Right lobe of liver (tissue), 6 donors: ENCODE measurements at regions not wholly inside any gene's neighbourhood (a gene's known extent, or its start where the extent isn't known, plus 50 kb on each side); places are given as distances from the start of the nearest gene placed in this dataset.

ENCODE experiments used
- ATAC-seq, 4 donors: fragments of 200-7000 bp; cut with Tn5 transposase; one replicate each; pipeline ENCODE4 v1.9.1; 2020; ENCODE audit warnings: mild to moderate bottlenecking in 4 of 4, moderate library complexity in 4 of 4
- DNase-seq, 3 donors: peaks; one replicate each; pipeline ENCODE4 v3.0.0-alpha.2; 2020
- H3K27ac ChIP-seq, 3 donors: fragments of 200-600 bp; one replicate each; pipeline ENCODE4 v1.8.0; 2022
- H3K27me3 ChIP-seq, 2 donors: fragments of 200-600 bp; one replicate each; pipeline ENCODE4 v1.8.0; 2022
- H3K36me3 ChIP-seq, 4 donors: fragments of 200-600 bp; sonication (generic) in 1 of 4; one replicate each; pipeline versions ENCODE4 v1.5.1 to v1.8.0; 2017 to 2022; ENCODE audit warnings: control low read depth in 1 of 4
- H3K4me1 ChIP-seq, 4 donors: fragments of 200-600 bp; sonication (generic) in 1 of 4; one replicate each; pipeline versions ENCODE4 v1.5.1 to v1.8.0; 2017 to 2022; ENCODE audit warnings: control low read depth in 1 of 4
- H3K4me3 ChIP-seq, 3 donors: fragments of 200-600 bp; one replicate each; pipeline ENCODE4 v1.8.0; 2022
- H3K9me3 ChIP-seq, 4 donors: fragments of 200-600 bp; sonication (generic) in 1 of 4; one replicate each; pipeline versions ENCODE4 v1.5.1 to v1.8.0; 2017 to 2022; ENCODE audit warnings: control low read depth in 1 of 4
- CTCF ChIP-seq, 4 donors: fragments of 200-600 bp in 3 of 4; fragments of 450-650 bp in 1 of 4; IDR thresholded peaks; one replicate each; pipeline versions ENCODE4 v1.5.1 to v1.8.0; 2016 to 2022; ENCODE audit warnings: antibody characterized with exemption in 4 of 4, mild to moderate bottlenecking in 2 of 4
- POLR2A ChIP-seq: fragments of 450-650 bp; IDR thresholded peaks from one replicate; pipeline ENCODE4 v1.6.1; 2017; ENCODE audit warnings: antibody characterized with exemption, mild to moderate bottlenecking
- WGBS: methylation state at CpG from one replicate; pipeline ENCODE4 v1.1.6; 2018; ENCODE audit warnings: low coverage, low lambda C conversion rate; ENCODE audit not compliant: insufficient coverage; ENCODE audit errors: missing lambda C conversion rate; 5-methylcytosine and 5-hydroxymethylcytosine counted together
- intact Hi-C, 2 donors: fragments of 100-400 bp; cut with DNase I; formaldehyde crosslinking; loops; one replicate each; pipeline versions ENCODE4 v1.11.2 to v1.14.1; 2022
- donor health status: DM: no; HTN: yes; CAD: no.
- donor health status: DM: no; HTN: no; CAD: no.
- donor health status: DM: no; HTN: no; CAD: no.
- donor health status: DM: no; HTN: yes; CAD: no.
- donor health status: DM: no; HTN: yes; CAD: no.

GRCh38 chr10:111246814-111247452, 170.1 kb downstream of the ADRA2A start:
- intact Hi-C loops = no loop called here
- DNase-seq = no peak
- TF ChIP-seq POLR2A (no peak), CTCF (IDR thresholded peaks at IDR 0.05) (no peak)
- 37% methylated on average over 6 of the region's 6 CpGs for WGBS
- H3K4me3 ChIP-seq = no peak overlapping the region
- no peak for ATAC-seq
- no peaks in the 10 kb centered on the region for H3K27me3 ChIP-seq
- H3K36me3 ChIP-seq = no peaks in the 10 kb centered on the region
- no peaks in the 10 kb centered on the region for H3K9me3 ChIP-seq
- no peak overlapping the region for H3K27ac ChIP-seq
- H3K4me1 ChIP-seq = no peaks in the 10 kb centered on the region

GRCh38 chr10:111247781-111248389, 171.1 kb downstream of the ADRA2A start:
- 51% methylated on average over 6 of the region's 6 CpGs for WGBS
- intact Hi-C loops = no loop called here
- DNase-seq = no peak

GRCh38 chr10:111249925-111250324, 173.1 kb downstream of the ADRA2A start:
- Histone ChIP-seq H3K36me3 (no peaks in the 10 kb centered on the region), H3K27me3 (no peaks in the 10 kb centered on the region), H3K4me3 (no peak overlapping the region), H3K4me1 (no peaks in the 10 kb centered on the region), H3K9me3 (no peaks in the 10 kb centered on the region), H3K27ac (no peak overlapping the region)
- no CpG with 5 or more reads among the region's 1 CpG for WGBS
- ATAC-seq = no peak
- no peak for DNase-seq
- TF ChIP-seq CTCF (IDR thresholded peaks at IDR 0.05) (no peak), POLR2A (no peak)
- intact Hi-C loops = no loop called here

More at GRCh38 chr10:111247781-111248389, 171.1 kb downstream of the ADRA2A start:
- Histone ChIP-seq H3K4me3 (no peak overlapping the region), H3K27ac (no peak overlapping the region), H3K27me3 (no peaks in the 10 kb centered on the region), H3K4me1 (no peaks in the 10 kb centered on the region), H3K36me3 (no peaks in the 10 kb centered on the region), H3K9me3 (no peaks in the 10 kb centered on the region)
- no peak for TF ChIP-seq CTCF (IDR thresholded peaks at IDR 0.05)
- TF ChIP-seq POLR2A = no peak
- no peak for ATAC-seq

- ATAC-seq = no peak
- H3K4me3 ChIP-seq = no peak overlapping the region
- intact Hi-C loops = no loop called here
- no peaks in the 10 kb centered on the region for H3K9me3 ChIP-seq
- H3K27me3 ChIP-seq = no peaks in the 10 kb centered on the region
- no peaks in the 10 kb centered on the region for H3K36me3 ChIP-seq
- no peaks in the 10 kb centered on the region for H3K4me1 ChIP-seq
- 29% methylated on average over 2 of the region's 2 CpGs for WGBS
- no peak for TF ChIP-seq POLR2A
- TF ChIP-seq CTCF (IDR thresholded peaks at IDR 0.05) = no peak
- H3K27ac ChIP-seq = no peak overlapping the region
- no peak for DNase-seq
These were observed 184.3 kb downstream of the ADRA2A start for GRCh38 chr10:111261081-111261615.
